Trophoblast cell (in vitro differentiated cells and primary cell): ENCODE measurements at regions not wholly inside any gene's neighbourhood (a gene's known extent, or its start where the extent isn't known, plus 50 kb on each side); places are given as distances from the start of the nearest gene placed in this dataset.
"Not testable (repeated sequence)": the region's sequence is repeated elsewhere in the genome, so short reads cannot be mapped to it uniquely, and the experiment has no call there.

ENCODE experiments used
- DNase-seq, 2 donors: peaks; one replicate each; pipeline ENCODE4 v3.0.0-alpha.2; 2016
- H2AFZ ChIP-seq: 2 replicates; pipeline ENCODE4 v1.6.1; 2013; ENCODE audit warnings: low read length, moderate library complexity, mild to moderate bottlenecking; ENCODE audit not compliant: insufficient read depth, poor library complexity
- H2AK5ac ChIP-seq: 2 replicates; pipeline ENCODE4 v1.6.1; 2013; ENCODE audit warnings: mild to moderate bottlenecking, low read length
- H2BK120ac ChIP-seq: 2 replicates; pipeline ENCODE4 v1.6.1; 2013; ENCODE audit warnings: low read length, mild to moderate bottlenecking, moderate library complexity; ENCODE audit not compliant: insufficient read depth, poor library complexity
- H2BK12ac ChIP-seq: 2 replicates; pipeline ENCODE4 v1.6.1; 2013; ENCODE audit warnings: mild to moderate bottlenecking, low read length, moderate library complexity
- H2BK5ac ChIP-seq: 2 replicates; pipeline ENCODE4 v1.6.1; 2013; ENCODE audit warnings: low read length, low read depth, moderate library complexity, mild to moderate bottlenecking; ENCODE audit not compliant: poor library complexity
- H3K14ac ChIP-seq: 2 replicates; pipeline ENCODE4 v1.6.1; 2013; ENCODE audit warnings: mild to moderate bottlenecking, low read length
- H3K18ac ChIP-seq: 2 replicates; pipeline ENCODE4 v1.6.1; 2013; ENCODE audit warnings: mild to moderate bottlenecking, low read length
- H3K23ac ChIP-seq: 2 replicates; pipeline ENCODE4 v1.6.1; 2013; ENCODE audit warnings: low read length
- H3K27ac ChIP-seq: 2 replicates; pipeline ENCODE4 v1.5.1; 2013; ENCODE audit warnings: low read depth, mild to moderate bottlenecking, inconsistent platforms, low read length, moderate library complexity
- H3K27me3 ChIP-seq: 2 replicates; pipeline ENCODE4 v1.6.1; 2013; ENCODE audit warnings: inconsistent platforms, mild to moderate bottlenecking, low read length, moderate library complexity; ENCODE audit not compliant: insufficient read depth
- H3K36me3 ChIP-seq, 2 experiments: 1 replicate in 1 of 2; 2 replicates in 1 of 2; pipeline ENCODE4 v1.6.1; 2013; ENCODE audit warnings: low read length in 2 of 2, mild to moderate bottlenecking in 2 of 2, moderate library complexity in 1 of 2; ENCODE audit not compliant: insufficient read depth in 2 of 2, control insufficient read depth in 1 of 2
- H3K4ac ChIP-seq: 2 replicates; pipeline ENCODE4 v1.6.1; 2013; ENCODE audit warnings: low read depth, mild to moderate bottlenecking, low read length, moderate library complexity
- H3K4me1 ChIP-seq, 2 experiments: 1 replicate in 1 of 2; 2 replicates in 1 of 2; pipeline ENCODE4 v1.6.1; 2013; ENCODE audit warnings: low read length in 2 of 2, mild to moderate bottlenecking in 2 of 2, moderate library complexity in 1 of 2; ENCODE audit not compliant: insufficient read depth in 2 of 2, control insufficient read depth in 1 of 2
- H3K4me2 ChIP-seq: 2 replicates; pipeline ENCODE4 v1.6.1; 2013; ENCODE audit warnings: inconsistent platforms, mild to moderate bottlenecking, low read length, moderate library complexity
- H3K4me3 ChIP-seq: 2 replicates; pipeline ENCODE4 v1.5.1; 2013; ENCODE audit warnings: mild to moderate bottlenecking, low read depth, low read length, inconsistent platforms
- H3K79me1 ChIP-seq: one replicate; pipeline ENCODE4 v1.6.1; 2013; ENCODE audit warnings: low read length
- H3K79me2 ChIP-seq: 2 replicates; pipeline ENCODE4 v1.6.1; 2013; ENCODE audit warnings: low read length, mild to moderate bottlenecking; ENCODE audit not compliant: control insufficient read depth, insufficient read depth, poor library complexity
- H3K9ac ChIP-seq: 2 replicates; pipeline ENCODE4 v1.6.1; 2013; ENCODE audit warnings: mild to moderate bottlenecking, low read length
- H3K9me3 ChIP-seq: 2 replicates; pipeline ENCODE4 v1.6.1; 2013; ENCODE audit warnings: low read depth, mild to moderate bottlenecking, control low read depth, inconsistent platforms, low read length; ENCODE audit not compliant: insufficient read depth
- H4K12ac ChIP-seq: 2 replicates; pipeline ENCODE4 v1.6.1; 2013; ENCODE audit warnings: low read depth, mild to moderate bottlenecking, low read length, moderate library complexity
- H4K8ac ChIP-seq: 2 replicates; pipeline ENCODE4 v1.6.1; 2013; ENCODE audit warnings: low read depth, mild to moderate bottlenecking, low read length, moderate library complexity
- H4K91ac ChIP-seq: one replicate; pipeline ENCODE4 v1.6.1; 2013; ENCODE audit warnings: low read depth, mild to moderate bottlenecking, low read length, moderate library complexity
- WGBS: extraction: QIAGEN DNeasy Blood & Tissue Kit; methylation state at CpG from one replicate; pipeline ENCODE4 v1.1.7; 2013; ENCODE audit warnings: missing lambda C conversion rate; ENCODE audit not compliant: insufficient read length, insufficient coverage; ENCODE audit errors: extremely low coverage; 5-methylcytosine and 5-hydroxymethylcytosine counted together

- no peak for DNase-seq
- Histone ChIP-seq H3K79me2 (no peaks in the 10 kb centered on the region), H3K79me1 (no peaks in the 10 kb centered on the region), H3K36me3 (no peaks in the 10 kb centered on the region), H4K12ac (no peak overlapping the region), H2BK120ac (no peak overlapping the region), H2BK5ac (no peak overlapping the region), H2BK12ac (no peak overlapping the region), H2AK5ac (no peak overlapping the region), H4K91ac (no peak overlapping the region), H3K4me3 (no peak overlapping the region), H3K4me2 (no peak overlapping the region), H2AFZ (no peak overlapping the region), H3K27ac (no peak overlapping the region), H3K14ac (no peak overlapping the region), H3K27me3 (no peaks in the 10 kb centered on the region), H3K4ac (no peak overlapping the region), H3K23ac (no peak overlapping the region), H3K9ac (no peak overlapping the region), H3K4me1 (no peaks in the 10 kb centered on the region), H4K8ac (no peak overlapping the region), H3K9me3 (no peaks in the 10 kb centered on the region), H3K18ac (no peak overlapping the region)
Observed at GRCh38 chr4:156374894-156375293, 421.2 kb upstream of the CTSO start.

DNA sequence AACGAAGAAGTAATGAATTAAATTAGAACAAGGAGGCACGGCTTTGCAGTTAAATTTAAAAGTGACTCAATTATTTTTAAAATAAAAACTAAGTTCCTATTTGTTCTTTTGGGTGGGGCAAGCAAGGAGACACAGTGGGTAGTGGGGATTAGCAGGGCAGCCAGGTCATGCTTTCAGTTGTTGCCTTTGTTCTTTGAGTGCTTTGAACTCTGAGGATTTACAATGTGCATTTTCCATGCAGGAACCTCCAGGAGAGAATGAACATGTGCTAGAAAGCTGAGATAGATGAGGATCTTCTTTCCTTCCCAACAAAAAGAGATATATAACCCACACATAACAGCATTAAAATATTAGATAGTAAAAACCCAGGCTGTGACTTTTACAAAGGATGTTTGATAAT, 420.4 kb upstream of the CTSO start:
- Histone ChIP-seq H3K27ac (no peak overlapping the region), H3K79me1 (no peaks in the 10 kb centered on the region), H3K14ac (no peak overlapping the region), H3K4ac (no peak overlapping the region), H2BK12ac (no peak overlapping the region), H2BK5ac (no peak overlapping the region), H3K9ac (no peak overlapping the region), H3K36me3 (no peaks in the 10 kb centered on the region), H3K27me3 (no peaks in the 10 kb centered on the region), H3K18ac (no peak overlapping the region), H4K12ac (no peak overlapping the region), H2AFZ (no peak overlapping the region), H3K79me2 (no peaks in the 10 kb centered on the region), H3K23ac (no peak overlapping the region), H2BK120ac (no peak overlapping the region), H4K8ac (no peak overlapping the region), H4K91ac (no peak overlapping the region), H3K4me1 (no peaks in the 10 kb centered on the region), H3K4me3 (no peak overlapping the region), H3K9me3 (no peaks in the 10 kb centered on the region), H2AK5ac (no peak overlapping the region), H3K4me2 (no peak overlapping the region)
- WGBS: no CpG with 5 or more reads among the region's 2 CpGs
- DNase-seq: no peak

- H2BK12ac ChIP-seq, H3K9me3 ChIP-seq, H3K79me1 ChIP-seq, H2AK5ac ChIP-seq, H3K36me3 ChIP-seq, DNase-seq, H2AFZ ChIP-seq, H3K4ac ChIP-seq, H3K4me2 ChIP-seq, H3K14ac ChIP-seq, H3K18ac ChIP-seq, H3K4me3 ChIP-seq, H3K4me1 ChIP-seq, H3K27ac ChIP-seq, H3K27me3 ChIP-seq, H3K79me2 ChIP-seq, H4K12ac ChIP-seq, H3K23ac ChIP-seq, H2BK5ac ChIP-seq, H3K9ac ChIP-seq: not testable (repeated sequence)
- H4K91ac ChIP-seq: peak overlapping the region; percentile 55
- WGBS: no CpG with 5 or more reads among the region's 13 CpGs
- peak overlapping the region; percentile 13 for H2BK120ac ChIP-seq
- H4K8ac ChIP-seq: peak overlapping the region; percentile 47
Observed at GRCh38 chr4:156367502-156367901, 413.8 kb upstream of the CTSO start.

GRCh38 chr4:156362581-156362980, 408.9 kb upstream of the CTSO start:
- Histone ChIP-seq H3K36me3 (peaks cover 0 to 2% of the 10 kb centered on the region in 2 experiments), H4K91ac (no peak overlapping the region), H3K18ac (no peak overlapping the region), H3K9me3 (no peaks in the 10 kb centered on the region), H2AK5ac (no peak overlapping the region), H4K12ac (no peak overlapping the region), H3K9ac (no peak overlapping the region), H3K27ac (no peak overlapping the region), H3K14ac (no peak overlapping the region), H2BK12ac (no peak overlapping the region), H3K79me1 (no peaks in the 10 kb centered on the region), H4K8ac (no peak overlapping the region), H3K4ac (no peak overlapping the region), H3K23ac (no peak overlapping the region), H3K79me2 (no peaks in the 10 kb centered on the region), H3K27me3 (no peaks in the 10 kb centered on the region), H3K4me3 (no peak overlapping the region), H2BK5ac (no peak overlapping the region), H3K4me1 (no peaks in the 10 kb centered on the region), H2AFZ (no peak overlapping the region), H3K4me2 (no peak overlapping the region), H2BK120ac (no peak overlapping the region)
- no CpG with 5 or more reads among the region's 2 CpGs for WGBS
- DNase-seq: peak in 1 of 2 donors; percentile 56
